Right lobe of liver (tissue), 6 donors: ENCODE measurements at regions not wholly inside any gene's neighbourhood (a gene's known extent, or its start where the extent isn't known, plus 50 kb on each side); places are given as distances from the start of the nearest gene placed in this dataset.
"Not testable (repeated sequence)": the region's sequence is repeated elsewhere in the genome, so short reads cannot be mapped to it uniquely, and the experiment has no call there.

ENCODE experiments used
- ATAC-seq, 4 donors: fragments of 200-7000 bp; cut with Tn5 transposase; one replicate each; pipeline ENCODE4 v1.9.1; 2020; ENCODE audit warnings: mild to moderate bottlenecking in 4 of 4, moderate library complexity in 4 of 4
- DNase-seq, 3 donors: peaks; one replicate each; pipeline ENCODE4 v3.0.0-alpha.2; 2020
- H3K27ac ChIP-seq, 3 donors: fragments of 200-600 bp; one replicate each; pipeline ENCODE4 v1.8.0; 2022
- H3K27me3 ChIP-seq, 2 donors: fragments of 200-600 bp; one replicate each; pipeline ENCODE4 v1.8.0; 2022
- H3K36me3 ChIP-seq, 4 donors: fragments of 200-600 bp; sonication (generic) in 1 of 4; one replicate each; pipeline versions ENCODE4 v1.5.1 to v1.8.0; 2017 to 2022; ENCODE audit warnings: control low read depth in 1 of 4
- H3K4me1 ChIP-seq, 4 donors: fragments of 200-600 bp; sonication (generic) in 1 of 4; one replicate each; pipeline versions ENCODE4 v1.5.1 to v1.8.0; 2017 to 2022; ENCODE audit warnings: control low read depth in 1 of 4
- H3K4me3 ChIP-seq, 3 donors: fragments of 200-600 bp; one replicate each; pipeline ENCODE4 v1.8.0; 2022
- H3K9me3 ChIP-seq, 4 donors: fragments of 200-600 bp; sonication (generic) in 1 of 4; one replicate each; pipeline versions ENCODE4 v1.5.1 to v1.8.0; 2017 to 2022; ENCODE audit warnings: control low read depth in 1 of 4
- WGBS: methylation state at CpG from one replicate; pipeline ENCODE4 v1.1.6; 2018; ENCODE audit warnings: low coverage, low lambda C conversion rate; ENCODE audit not compliant: insufficient coverage; ENCODE audit errors: missing lambda C conversion rate; 5-methylcytosine and 5-hydroxymethylcytosine counted together
- intact Hi-C, 2 donors: fragments of 100-400 bp; cut with DNase I; formaldehyde crosslinking; loops; one replicate each; pipeline versions ENCODE4 v1.11.2 to v1.14.1; 2022
- donor health status: DM: no; HTN: yes; CAD: no.
- donor health status: DM: no; HTN: no; CAD: no.
- donor health status: DM: no; HTN: no; CAD: no.
- donor health status: DM: no; HTN: yes; CAD: no.
- donor health status: DM: no; HTN: yes; CAD: no.

DNA sequence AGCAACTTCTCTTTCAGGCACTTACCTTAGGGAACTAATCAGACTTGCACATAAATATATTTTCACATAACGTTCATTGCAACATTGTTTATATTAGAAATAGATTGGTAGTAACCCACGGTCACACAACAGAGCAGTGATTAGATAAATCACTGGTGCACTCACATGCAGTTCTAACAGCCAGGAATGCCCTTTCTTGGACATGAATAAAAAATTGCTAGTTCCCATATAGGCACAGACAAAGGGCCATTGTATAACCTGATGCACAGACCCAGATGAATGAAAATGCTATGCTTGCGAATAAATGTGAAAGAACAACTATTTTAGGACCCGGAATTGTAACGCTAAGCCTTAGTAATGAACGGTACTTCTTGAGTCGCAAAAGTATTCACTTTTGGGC, 63.9 kb downstream of the SPANXB1 start:
- DNase-seq, H3K27ac ChIP-seq, intact Hi-C loops, H3K4me3 ChIP-seq, H3K36me3 ChIP-seq, H3K4me1 ChIP-seq, H3K9me3 ChIP-seq, H3K27me3 ChIP-seq, ATAC-seq: not testable (repeated sequence)
- WGBS: 82% methylated on average over 4 of the region's 7 CpGs

DNA sequence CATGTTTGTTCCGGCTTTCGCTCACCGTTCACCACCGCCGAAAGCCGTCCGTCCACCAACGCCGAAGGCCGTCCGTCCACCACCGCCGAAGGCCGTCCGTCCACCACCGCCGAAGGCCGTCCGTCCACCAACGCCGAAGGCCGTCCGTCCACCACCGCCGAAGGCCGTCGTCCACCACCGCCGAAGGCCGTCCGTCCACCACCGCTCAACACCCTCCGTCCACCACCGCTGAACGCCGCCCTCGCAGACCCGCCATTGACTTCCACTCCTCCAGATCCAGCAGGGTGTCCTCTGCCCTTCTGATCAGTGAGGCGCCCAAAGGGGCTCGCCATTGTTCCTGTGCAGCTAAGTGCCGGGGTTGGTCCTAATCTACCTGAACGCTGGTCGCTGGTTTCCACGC, 81.7 kb downstream of the SPANXB1 start:
- ATAC-seq, H3K9me3 ChIP-seq, intact Hi-C loops, H3K4me3 ChIP-seq, H3K27me3 ChIP-seq, H3K27ac ChIP-seq, H3K36me3 ChIP-seq, H3K4me1 ChIP-seq: not testable (repeated sequence)
- WGBS: 86% methylated on average over 25 of the region's 44 CpGs
- peak in 1 of 3 donors; percentile 25 for DNase-seq

DNA sequence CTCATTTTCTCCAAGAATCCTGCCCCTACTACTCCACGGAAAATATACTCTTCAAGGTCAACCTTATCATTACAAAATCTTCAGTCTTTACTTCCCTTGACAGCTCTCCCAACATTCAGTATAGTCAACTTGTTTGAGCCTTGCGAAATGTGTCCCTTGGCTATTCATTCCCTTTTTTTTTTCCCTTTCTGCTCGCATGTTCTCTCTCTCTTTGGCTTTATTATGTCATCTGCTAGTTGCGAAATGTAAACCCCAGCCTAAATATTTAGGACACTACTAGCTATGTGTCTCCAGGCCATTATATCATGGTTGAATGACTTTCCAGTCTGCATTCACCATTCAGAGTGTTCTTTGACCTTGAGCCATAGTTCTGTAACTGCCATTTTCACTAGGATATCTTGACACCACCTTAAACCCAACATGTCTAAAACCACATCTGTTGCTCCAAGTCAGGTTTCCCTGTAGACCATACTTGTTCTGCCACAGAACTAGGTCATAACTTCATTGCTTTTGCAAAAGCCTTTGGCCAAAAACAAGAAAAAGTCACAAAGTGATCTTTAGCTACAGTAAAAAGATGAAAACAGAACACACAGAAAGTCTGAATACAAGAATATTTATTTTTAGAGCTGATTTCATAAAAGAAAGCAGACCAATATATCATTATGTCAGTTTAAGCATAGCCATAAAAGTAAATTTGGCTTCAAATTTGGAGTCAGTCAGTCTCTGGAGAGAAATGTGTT, 73.0 kb downstream of the LDOC1 start:
- H3K36me3 ChIP-seq, H3K27ac ChIP-seq, H3K9me3 ChIP-seq, H3K4me3 ChIP-seq, intact Hi-C loops, H3K4me1 ChIP-seq, ATAC-seq, H3K27me3 ChIP-seq, DNase-seq: not testable (repeated sequence)
- WGBS: no CpG with 5 or more reads among the region's 4 CpGs

DNA sequence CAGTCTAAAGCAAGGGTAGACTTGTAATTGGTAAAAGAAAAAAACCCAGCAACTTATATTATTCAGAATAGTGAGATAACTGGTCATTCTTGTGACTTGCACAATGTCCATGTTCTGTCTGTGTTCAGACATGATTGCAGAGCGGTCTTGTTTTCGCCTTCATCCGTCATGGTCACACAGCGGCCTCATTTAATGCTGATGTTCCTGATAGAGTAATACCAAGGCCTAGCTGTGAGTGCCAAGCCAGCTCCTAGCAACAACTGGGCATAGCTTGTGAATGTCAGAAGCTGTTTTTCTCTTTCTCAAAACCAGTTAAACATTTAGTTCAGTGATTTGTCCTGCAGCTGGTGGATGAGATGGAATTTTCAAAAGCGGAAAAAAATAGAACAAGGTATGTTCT, 65.7 kb downstream of the LDOC1 start:
- intact Hi-C loops, ATAC-seq: not testable (repeated sequence)
- no CpG with 5 or more reads among the region's 5 CpGs for WGBS

More for the DNA sequence above, 65.7 kb downstream of the LDOC1 start:
- H3K36me3 ChIP-seq, H3K27me3 ChIP-seq, H3K9me3 ChIP-seq, H3K27ac ChIP-seq, H3K4me1 ChIP-seq, H3K4me3 ChIP-seq, DNase-seq: not testable (repeated sequence)
